SKM-1 treated with dmso at 0.1 percent for 144 hours (cell line): ENCODE measurements at regions not wholly inside any gene's neighbourhood (a gene's known extent, or its start where the extent isn't known, plus 50 kb on each side); places are given as distances from the start of the nearest gene placed in this dataset.

Source experiments
- DNase-seq: peaks from one replicate; lab custom pipeline; 2025; ENCODE audit not compliant: unreplicated experiment; lab: John Stamatoyannopoulos, UW

DNA sequence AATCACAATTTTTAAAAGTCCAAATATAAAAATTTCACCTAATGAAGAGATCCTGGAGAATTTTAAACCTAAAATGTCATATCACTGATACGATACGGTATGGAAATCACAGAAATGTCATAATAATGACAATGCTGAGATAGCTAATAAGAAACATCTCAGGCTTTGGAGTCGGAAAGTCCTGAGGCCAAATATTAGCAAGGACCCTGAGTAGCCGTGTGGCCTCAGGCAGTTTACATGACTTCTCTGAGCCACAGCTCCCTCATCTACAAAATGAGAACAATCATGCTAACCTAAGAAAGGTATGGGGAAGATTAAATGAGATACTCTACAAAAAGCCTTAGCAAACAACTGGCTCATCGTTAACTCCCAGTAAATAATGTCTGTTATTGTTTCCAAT, 100.9 kb upstream of the NEBL start:
- no peak for DNase-seq

- DNase-seq = no peak
Observed at GRCh38 chr10:20995123-20995987, 98.2 kb upstream of the NEBL start.

- DNase-seq = no peak
Observed at GRCh38 chr10:20993830-20994527, 96.9 kb upstream of the NEBL start.

DNA sequence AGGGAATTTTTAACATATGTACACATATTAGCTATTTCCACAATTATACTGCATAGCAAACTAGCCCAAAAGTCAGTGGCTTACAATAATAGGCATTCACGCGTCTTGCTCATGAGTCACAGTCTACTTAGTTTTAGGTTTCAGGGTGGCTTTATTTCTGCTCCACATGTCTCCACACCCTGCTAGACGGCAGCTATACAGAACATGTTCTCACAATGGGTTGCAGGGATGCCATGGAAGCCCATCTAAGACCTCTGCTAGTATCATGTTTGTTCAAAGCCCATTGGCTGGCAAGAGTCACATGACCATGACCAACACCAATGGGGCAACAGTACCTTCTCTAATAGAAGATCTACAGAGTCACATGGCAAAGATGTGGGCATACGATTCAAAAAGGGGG, 96.3 kb upstream of the NEBL start:
- no peak for DNase-seq

DNA sequence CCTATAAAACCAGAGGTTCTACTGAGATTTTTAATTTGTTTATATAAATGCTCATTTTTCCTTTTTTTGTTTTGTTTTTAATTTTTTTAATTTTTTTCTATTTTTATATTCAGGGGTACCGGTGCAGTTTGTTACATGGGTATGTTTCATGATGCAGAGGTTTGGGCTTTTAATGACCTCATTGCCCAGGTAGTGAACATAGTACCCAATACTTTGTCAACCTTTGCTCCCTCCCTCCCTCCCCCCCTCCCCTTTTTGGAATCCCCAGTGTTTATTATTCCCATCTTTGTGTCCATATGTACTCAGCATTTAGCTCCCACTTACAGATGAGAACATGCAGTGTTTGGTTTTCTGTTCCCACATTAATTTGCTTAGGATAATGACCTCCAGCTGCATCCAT, 94.4 kb upstream of the NEBL start:
- DNase-seq = no peak

- DNase-seq = no peak
Observed at GRCh38 chr10:20990604-20991003, 93.5 kb upstream of the NEBL start.

GRCh38 chr10:20988357-20988983, 91.4 kb upstream of the NEBL start:
- no peak for DNase-seq

DNA sequence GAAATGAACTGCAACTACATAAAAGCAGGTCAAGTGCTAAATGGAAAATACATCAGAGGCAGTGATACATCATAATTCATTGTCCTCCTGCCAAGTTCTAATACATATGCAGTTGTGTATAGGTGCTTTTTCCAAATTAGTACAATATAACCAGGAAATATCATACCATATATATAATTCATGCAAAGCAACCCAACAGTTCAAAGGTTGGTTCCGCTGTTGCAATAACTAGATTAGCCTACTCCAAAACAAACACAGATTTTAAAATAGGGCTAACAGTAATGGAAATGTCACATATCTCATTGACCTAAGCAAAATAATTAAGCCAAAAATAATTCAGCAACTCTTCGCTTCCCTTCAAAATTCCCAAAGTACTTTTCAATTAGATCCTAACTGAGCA, 88.9 kb upstream of the NEBL start:
- no peak for DNase-seq

- DNase-seq = no peak
Observed at GRCh38 chr10:20984662-20985061, 87.6 kb upstream of the NEBL start.

GRCh38 chr10:20981419-20981953, 84.4 kb upstream of the NEBL start:
- no peak for DNase-seq

GRCh38 chr10:20978617-20979016, 81.5 kb upstream of the NEBL start:
- no peak for DNase-seq

- DNase-seq = no peak
Observed at GRCh38 chr10:20977300-20977699, 80.2 kb upstream of the NEBL start.

- no peak for DNase-seq
Observed at GRCh38 chr10:20976891-20977290, 79.8 kb upstream of the NEBL start.

DNA sequence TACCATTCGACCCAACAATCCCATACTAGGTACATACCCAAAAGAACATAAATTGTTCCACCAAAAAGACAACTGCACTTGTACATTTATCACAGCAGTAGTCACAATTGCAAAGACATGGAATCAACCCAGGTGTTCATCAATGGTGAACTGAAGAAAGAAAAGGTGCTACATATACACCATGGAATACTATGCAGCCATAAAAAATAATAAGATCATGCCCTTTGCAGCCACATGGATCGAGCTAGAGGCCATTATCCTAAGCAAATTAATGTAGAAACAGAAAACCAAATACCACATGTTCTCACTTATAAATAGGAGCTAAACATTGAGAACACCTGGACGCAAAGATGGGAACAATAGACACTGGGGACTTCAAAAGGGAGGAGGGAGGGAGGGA, 79.3 kb upstream of the NEBL start:
- no peak for DNase-seq

GRCh38 chr10:20975236-20975635, 78.1 kb upstream of the NEBL start:
- DNase-seq = no peak

DNA sequence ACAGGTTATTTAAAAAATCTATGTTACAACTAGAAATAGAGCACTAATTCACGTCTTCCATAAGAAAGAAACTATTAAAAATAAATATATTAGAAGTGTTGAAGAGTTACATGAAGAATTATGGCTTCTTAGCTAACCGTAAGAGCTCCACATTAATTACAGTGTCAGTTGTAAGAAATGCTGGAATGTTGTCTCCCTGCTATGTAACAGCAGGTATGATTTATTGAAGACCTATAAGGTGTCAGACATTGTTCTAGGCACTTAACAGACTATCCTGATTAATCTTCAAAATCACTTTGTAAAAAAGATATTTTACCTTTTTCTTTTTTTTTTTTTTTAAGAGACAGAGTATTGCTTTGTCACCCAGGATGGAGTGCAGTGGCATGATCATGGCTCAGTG, 75.8 kb upstream of the NEBL start:
- DNase-seq = no peak

- no peak for DNase-seq
Observed at GRCh38 chr10:20971901-20972300, 74.8 kb upstream of the NEBL start.

- DNase-seq = no peak
Observed at GRCh38 chr10:20970708-20971107, 73.6 kb upstream of the NEBL start.

- DNase-seq = no peak
Observed at GRCh38 chr10:20970044-20970443, 72.9 kb upstream of the NEBL start.

GRCh38 chr10:20966426-20966825, 69.3 kb upstream of the NEBL start:
- no peak for DNase-seq

- no peak for DNase-seq
Observed at GRCh38 chr10:20963721-20964595, 66.8 kb upstream of the NEBL start.
